Tibial artery (tissue), 4 donors: ENCODE measurements at regions not wholly inside any gene's neighbourhood (a gene's known extent, or its start where the extent isn't known, plus 50 kb on each side); places are given as distances from the start of the nearest gene placed in this dataset.
A peak's percentile ranks its signal among the peaks of the same experiment; 100 is the strongest.

Source experiments
- DNase-seq, 2 donors: peaks; one replicate each; pipeline ENCODE4 v3.0.0-alpha.2; 2019
- H3K27ac ChIP-seq, 2 donors: fragments of 200-600 bp; sonication (generic) in 1 of 2; 1 replicate in 1 of 2; 2 replicates in 1 of 2; pipeline ENCODE4 v1.5.1; 2018 to 2019; ENCODE audit warnings: mild to moderate bottlenecking in 1 of 2
- H3K27me3 ChIP-seq, 2 donors: fragments of 200-600 bp; sonication (generic) in 1 of 2; one replicate each; pipeline versions ENCODE4 v1.5.1 to v1.6.0; 2016 to 2019
- H3K36me3 ChIP-seq, 3 donors: fragments of 200-600 bp; sonication (generic) in 2 of 3; one replicate each; pipeline ENCODE4 v1.5.1; 2016 to 2019; ENCODE audit warnings: mild to moderate bottlenecking in 2 of 3
- H3K4me1 ChIP-seq, 4 donors: fragments of 200-600 bp; sonication (generic) in 2 of 4; 1 replicate in 3 of 4; 2 replicates in 1 of 4; pipeline ENCODE4 v1.5.1; 2016 to 2019
- H3K4me3 ChIP-seq, 2 donors: fragments of 200-600 bp; sonication (generic) in 1 of 2; 1 replicate in 1 of 2; 2 replicates in 1 of 2; pipeline ENCODE4 v1.5.1; 2018 to 2019; ENCODE audit warnings: mild to moderate bottlenecking in 2 of 2
- H3K9me3 ChIP-seq, 3 donors: fragments of 200-600 bp; sonication (generic) in 1 of 3; one replicate each; pipeline ENCODE4 v1.5.1; 2016 to 2019
- intact Hi-C: fragments of 100-400 bp; cut with DNase I; formaldehyde crosslinking; loops from one replicate; pipeline ENCODE4 v1.15.0; 2023; ENCODE audit warnings: low total_unique reads
- TF ChIP-seq, protein P1 (sequence below), 2 experiments: fragments of 200-600 bp in 1 of 2; fragments of 450-650 bp in 1 of 2; IDR thresholded peaks; one replicate each; pipeline ENCODE4 v1.5.1; 2017 to 2019; ENCODE audit warnings: antibody characterized with exemption in 2 of 2, mild to moderate bottlenecking in 1 of 2, moderate library complexity in 1 of 2

DNA sequence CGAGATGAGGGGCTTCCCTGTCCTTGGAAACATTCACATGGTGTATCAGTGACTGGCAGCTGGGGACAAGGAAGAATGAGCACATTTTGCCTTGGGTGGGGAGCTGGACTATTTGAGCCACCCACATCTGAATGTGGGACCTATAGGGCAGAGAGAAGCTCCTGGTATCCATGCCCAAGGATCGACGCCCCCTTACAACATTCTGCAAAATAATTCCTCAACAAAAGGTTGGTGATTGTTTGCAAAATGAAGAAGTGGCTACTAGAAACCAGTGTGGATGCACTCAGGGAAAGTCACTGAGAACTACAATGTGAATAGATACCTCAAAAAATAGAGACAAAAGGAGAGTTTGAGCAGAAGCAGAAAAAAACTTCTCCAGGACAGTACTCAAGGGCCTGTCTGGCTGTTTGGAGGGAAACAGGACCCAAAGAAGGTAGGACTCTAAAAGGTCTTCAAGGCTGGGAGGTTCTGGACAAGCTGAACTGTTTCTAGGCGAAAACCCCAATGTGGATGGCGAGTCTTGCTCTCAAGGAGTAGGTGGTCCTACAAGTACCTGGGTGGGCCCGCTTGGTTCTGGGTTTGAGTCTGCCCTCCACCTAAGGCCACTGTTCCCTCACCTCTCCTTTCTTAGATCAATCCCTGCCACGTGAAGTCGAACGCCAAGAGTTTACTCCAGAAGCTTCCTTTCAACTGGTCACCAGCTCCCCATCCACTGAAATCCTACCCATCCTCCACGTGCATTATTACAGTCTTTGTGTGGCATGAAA lies 125.0 kb upstream of the ZNF746 start:
- Histone ChIP-seq H3K27me3 (no peaks in the 10 kb centered on the region), H3K4me1 (peaks cover 3 to 34% (median 14%) of the 10 kb centered on the region in 4 donors), H3K27ac (no peak overlapping the region), H3K9me3 (no peaks in the 10 kb centered on the region), H3K36me3 (peaks cover 28 to 37% (median 37%) of the 10 kb centered on the region in 3 donors), H3K4me3 (peak overlapping the region; percentile 98 to 99)
- intact Hi-C loops: no loop called here
- no peak for DNase-seq
- TF ChIP-seq, protein P1, sequence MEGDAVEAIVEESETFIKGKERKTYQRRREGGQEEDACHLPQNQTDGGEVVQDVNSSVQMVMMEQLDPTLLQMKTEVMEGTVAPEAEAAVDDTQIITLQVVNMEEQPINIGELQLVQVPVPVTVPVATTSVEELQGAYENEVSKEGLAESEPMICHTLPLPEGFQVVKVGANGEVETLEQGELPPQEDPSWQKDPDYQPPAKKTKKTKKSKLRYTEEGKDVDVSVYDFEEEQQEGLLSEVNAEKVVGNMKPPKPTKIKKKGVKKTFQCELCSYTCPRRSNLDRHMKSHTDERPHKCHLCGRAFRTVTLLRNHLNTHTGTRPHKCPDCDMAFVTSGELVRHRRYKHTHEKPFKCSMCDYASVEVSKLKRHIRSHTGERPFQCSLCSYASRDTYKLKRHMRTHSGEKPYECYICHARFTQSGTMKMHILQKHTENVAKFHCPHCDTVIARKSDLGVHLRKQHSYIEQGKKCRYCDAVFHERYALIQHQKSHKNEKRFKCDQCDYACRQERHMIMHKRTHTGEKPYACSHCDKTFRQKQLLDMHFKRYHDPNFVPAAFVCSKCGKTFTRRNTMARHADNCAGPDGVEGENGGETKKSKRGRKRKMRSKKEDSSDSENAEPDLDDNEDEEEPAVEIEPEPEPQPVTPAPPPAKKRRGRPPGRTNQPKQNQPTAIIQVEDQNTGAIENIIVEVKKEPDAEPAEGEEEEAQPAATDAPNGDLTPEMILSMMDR (IDR thresholded peaks at IDR 0.05): no peak

- TF ChIP-seq, protein P1 (IDR thresholded peaks at IDR 0.05): no peak
- Histone ChIP-seq H3K4me3 (no peak overlapping the region), H3K27ac (no peak overlapping the region), H3K9me3 (no peaks in the 10 kb centered on the region), H3K4me1 (peaks cover 3 to 34% (median 14%) of the 10 kb centered on the region in 4 donors), H3K36me3 (peaks cover 37 to 46% (median 45%) of the 10 kb centered on the region in 3 donors), H3K27me3 (no peaks in the 10 kb centered on the region)
- DNase-seq: no peak
- intact Hi-C loops: no loop called here
Measured at GRCh38 chr7:149621776-149622175, 124.2 kb upstream of the ZNF746 start.

DNA sequence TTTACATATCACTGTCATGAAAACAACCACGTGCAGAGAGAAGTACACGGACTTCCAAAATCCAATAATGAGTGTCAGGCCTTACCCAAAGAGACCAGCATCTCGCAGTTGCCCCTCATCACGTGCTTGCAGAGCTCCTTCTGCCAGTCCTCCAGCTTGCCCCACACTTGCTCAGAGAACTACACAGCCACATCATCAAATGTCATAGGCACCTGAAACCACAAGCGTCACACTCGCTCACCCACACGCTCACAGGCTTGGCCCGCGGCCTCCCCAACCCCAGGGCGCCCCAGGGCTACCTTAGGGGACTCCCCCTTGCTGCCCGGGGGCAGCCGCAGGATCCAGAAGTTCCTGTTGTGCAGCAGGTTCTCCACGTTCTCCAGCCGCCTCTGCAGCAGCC lies 123.4 kb upstream of the ZNF746 start:
- H3K4me3 ChIP-seq: no peak overlapping the region
- intact Hi-C loops: no loop called here
- H3K4me1 ChIP-seq: peaks cover 3 to 31% (median 14%) of the 10 kb centered on the region in 4 donors
- DNase-seq: no peak
- peaks cover 38 to 54% (median 53%) of the 10 kb centered on the region in 3 donors for H3K36me3 ChIP-seq
- TF ChIP-seq, protein P1 (IDR thresholded peaks at IDR 0.05): no peak
- no peaks in the 10 kb centered on the region for H3K9me3 ChIP-seq
- H3K27me3 ChIP-seq: no peaks in the 10 kb centered on the region
- no peak overlapping the region for H3K27ac ChIP-seq

DNA sequence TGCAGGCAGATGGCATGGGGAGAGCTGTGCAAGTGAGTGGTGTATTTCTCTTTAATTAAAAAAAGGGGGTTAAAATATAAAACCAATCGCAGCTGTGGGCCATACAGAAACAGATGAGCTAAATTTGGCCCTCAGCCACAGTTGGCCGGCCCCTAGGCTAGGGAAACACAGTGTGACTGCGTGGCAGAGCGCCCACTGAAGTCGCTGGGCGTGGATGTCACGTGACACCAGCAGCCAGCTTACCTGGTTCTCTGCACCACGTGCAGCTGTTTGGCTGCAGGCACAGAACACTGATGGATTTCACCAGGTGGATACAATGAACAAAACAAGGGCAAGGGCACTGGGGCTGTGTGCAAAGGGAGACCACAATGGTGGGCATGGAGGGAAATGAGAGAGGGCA lies 119.3 kb upstream of the ZNF746 start:
- H3K27me3 ChIP-seq: no peaks in the 10 kb centered on the region
- H3K9me3 ChIP-seq: no peaks in the 10 kb centered on the region
- TF ChIP-seq, protein P1 (IDR thresholded peaks at IDR 0.05): no peak
- H3K4me3 ChIP-seq: no peak overlapping the region
- peaks cover 56 to 92% (median 83%) of the 10 kb centered on the region in 3 donors for H3K36me3 ChIP-seq
- no peak overlapping the region for H3K27ac ChIP-seq
- intact Hi-C loops: no loop called here
- DNase-seq: no peak
- peaks cover 0 to 2% (median 0%) of the 10 kb centered on the region in 4 donors for H3K4me1 ChIP-seq

DNA sequence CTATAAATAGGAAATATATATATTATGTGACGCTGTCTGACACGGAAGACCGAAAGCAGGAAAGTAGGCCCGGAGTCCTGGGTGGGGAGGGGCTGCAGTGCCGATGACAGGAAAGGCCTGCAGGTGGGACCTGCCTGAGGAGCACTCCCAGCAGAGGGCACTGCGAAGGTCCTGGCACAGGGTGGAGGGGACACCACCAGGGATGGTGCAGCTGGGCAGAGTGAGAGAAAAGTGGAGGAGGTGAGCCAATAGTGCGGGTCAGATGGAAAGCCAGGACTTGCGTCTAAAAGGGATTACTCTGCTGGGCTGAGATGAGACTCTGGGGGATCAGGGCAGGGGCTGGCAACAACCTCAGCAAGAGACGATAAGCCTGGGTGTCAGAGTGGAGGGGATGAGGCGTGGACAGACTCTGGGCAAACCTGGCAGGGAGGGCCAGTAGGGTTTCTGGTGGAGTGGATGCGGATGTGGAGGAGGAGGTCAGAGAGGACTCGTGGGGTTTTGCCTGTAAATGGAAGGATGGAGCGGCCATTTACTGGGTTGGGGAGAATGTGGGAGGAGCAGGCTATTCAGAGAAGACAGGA lies 118.2 kb upstream of the ZNF746 start:
- Histone ChIP-seq H3K36me3 (peaks cover 63 to 98% (median 89%) of the 10 kb centered on the region in 3 donors), H3K4me3 (no peak overlapping the region), H3K9me3 (no peaks in the 10 kb centered on the region), H3K27me3 (no peaks in the 10 kb centered on the region), H3K4me1 (no peaks in the 10 kb centered on the region), H3K27ac (no peak overlapping the region)
- no peak for DNase-seq
- intact Hi-C loops: no loop called here
- TF ChIP-seq, protein P1 (IDR thresholded peaks at IDR 0.05): no peak
